ENCODE measurements at regions not wholly inside any gene's neighbourhood (a gene's known extent, or its start where the extent isn't known, plus 50 kb on each side); places are given as distances from the start of the nearest gene placed in this dataset.

GRCh38 chr9:2424619-2425033 is 197.0 kb upstream of the VLDLR start (continued):
- TF ChIP-seq REST (IDR thresholded peaks at IDR 0.05; ENCODE audit: unreplicated experiment) = no peak
- TF ChIP-seq, protein P1, sequence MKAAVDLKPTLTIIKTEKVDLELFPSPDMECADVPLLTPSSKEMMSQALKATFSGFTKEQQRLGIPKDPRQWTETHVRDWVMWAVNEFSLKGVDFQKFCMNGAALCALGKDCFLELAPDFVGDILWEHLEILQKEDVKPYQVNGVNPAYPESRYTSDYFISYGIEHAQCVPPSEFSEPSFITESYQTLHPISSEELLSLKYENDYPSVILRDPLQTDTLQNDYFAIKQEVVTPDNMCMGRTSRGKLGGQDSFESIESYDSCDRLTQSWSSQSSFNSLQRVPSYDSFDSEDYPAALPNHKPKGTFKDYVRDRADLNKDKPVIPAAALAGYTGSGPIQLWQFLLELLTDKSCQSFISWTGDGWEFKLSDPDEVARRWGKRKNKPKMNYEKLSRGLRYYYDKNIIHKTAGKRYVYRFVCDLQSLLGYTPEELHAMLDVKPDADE (IDR thresholded peaks at IDR 0.05) = no peak

DNA sequence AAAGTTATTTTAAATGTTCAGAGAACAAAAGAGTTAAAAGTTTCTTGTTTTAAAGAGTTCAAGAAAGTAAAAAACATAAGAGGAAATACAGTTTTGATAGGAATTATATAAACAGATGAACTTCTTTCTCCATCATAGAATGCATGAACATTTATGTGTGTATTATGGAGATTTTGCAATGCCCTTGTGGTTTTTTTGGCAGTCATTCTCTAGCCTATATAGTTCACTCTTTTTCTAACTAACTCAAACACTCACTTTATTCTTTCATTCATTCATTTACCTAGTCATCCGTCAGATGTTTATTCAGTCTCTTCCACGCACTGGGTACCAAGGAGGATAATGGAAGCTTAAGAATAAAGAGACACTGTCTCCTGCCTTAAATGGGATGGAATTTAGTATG is 195.9 kb upstream of the VLDLR start:
- Mint-ChIP-seq H3K27me3 (ENCODE audit: insufficient read depth, low read depth, poor library complexity) (no peaks in the 10 kb centered on the region), H3K36me3 (ENCODE audit: low read depth) (no peaks in the 10 kb centered on the region; the same call in 2 of the 3 replicates), H3K4me3 (no peak overlapping the region), H3K4me1 (peaks cover 6% of the 10 kb centered on the region), H3K27ac (no peak overlapping the region), H3K9me3 (no peaks in the 10 kb centered on the region)
- Histone ChIP-seq H2AFZ (no peak overlapping the region), H3K27me3 (ENCODE audit: insufficient read depth) (no peaks in the 10 kb centered on the region), H3K4me1 (ENCODE audit: insufficient read depth) (peaks cover 9% of the 10 kb centered on the region), H3K36me3 (ENCODE audit: insufficient read depth) (no peaks in the 10 kb centered on the region), H3K79me2 (replicated peaks; ENCODE audit: insufficient read depth) (no peaks in the 10 kb centered on the region), H3K27ac (ENCODE audit: low read depth) (no peak overlapping the region), H4K20me1 (replicated peaks; ENCODE audit: insufficient read depth) (no peaks in the 10 kb centered on the region), H3K4me3 (no peak overlapping the region), H3K4me2 (no peak overlapping the region), H3F3A (replicated peaks; ENCODE audit: low read depth) (no peaks in the 10 kb centered on the region), H3K9me2 (ENCODE audit: insufficient read depth) (peaks cover 22% of the 10 kb centered on the region)
- no peak for ATAC-seq
- no peak for DNase-seq (ENCODE audit: low spot score)
- TF ChIP-seq REST (IDR thresholded peaks at IDR 0.05; ENCODE audit: unreplicated experiment) = no peak
- no peak for TF ChIP-seq STAT1 (IDR thresholded peaks at IDR 0.05; ENCODE audit: unreplicated experiment)
- TF ChIP-seq JUNB (IDR thresholded peaks at IDR 0.05; ENCODE audit: unreplicated experiment) = no peak
- no peak for TF ChIP-seq NANOG (IDR thresholded peaks at IDR 0.05; ENCODE audit: borderline replicate concordance)
- no peak for TF ChIP-seq ZNF114 (CRISPR knock-in tag; IDR thresholded peaks at IDR 0.05)
- TF ChIP-seq ZNF331 (CRISPR knock-in tag; IDR thresholded peaks at IDR 0.05; ENCODE audit: low read depth) = no peak
- no peak for TF ChIP-seq ZNF462 (CRISPR knock-in tag; IDR thresholded peaks at IDR 0.05)
- no peak for TF ChIP-seq EZH2phosphoT487 (IDR thresholded peaks at IDR 0.05; ENCODE audit: unreplicated experiment)
- no peak for TF ChIP-seq EZH2 (IDR thresholded peaks at IDR 0.05; ENCODE audit: low read depth, unreplicated experiment)
- no peak for TF ChIP-seq CREB1 (CRISPR knock-in tag; IDR thresholded peaks at IDR 0.05; ENCODE audit: low read depth)
